Keratinocyte (primary cell): ENCODE measurements at regions not wholly inside any gene's neighbourhood (a gene's known extent, or its start where the extent isn't known, plus 50 kb on each side); places are given as distances from the start of the nearest gene placed in this dataset.

Experiments used
- DNase-seq: peaks from one replicate; pipeline ENCODE4 v3.0.0-alpha.2; 2011; ENCODE audit warnings: low read depth, missing footprints, low spot score
- FAIRE-seq: peaks from 2 replicates; lab custom pipeline; 2011; peaks lifted over from hg19 to GRCh38; lab: Jason Lieb, UNC
- H2AFZ ChIP-seq: 2 replicates; pipeline ENCODE4 v1.6.0; 2012; ENCODE audit warnings: low read length, control low read depth, inconsistent platforms; ENCODE audit not compliant: control insufficient read depth
- H3K27ac ChIP-seq: 2 replicates; pipeline ENCODE4 v1.5.1; 2011; ENCODE audit warnings: low read length; ENCODE audit not compliant: control insufficient read depth, insufficient read depth
- H3K27me3 ChIP-seq: 3 replicates; pipeline ENCODE4 v1.6.0; 2011; ENCODE audit warnings: low read length; ENCODE audit not compliant: control insufficient read depth, insufficient read depth; ENCODE audit errors: extremely low read depth
- H3K36me3 ChIP-seq, 2 experiments: 2 replicates in 1 of 2; 3 replicates in 1 of 2; pipeline ENCODE4 v1.5.1; 2011; ENCODE audit warnings: low read length in 2 of 2, mild to moderate bottlenecking in 1 of 2; ENCODE audit not compliant: control insufficient read depth in 2 of 2, insufficient read depth in 2 of 2; ENCODE audit errors: extremely low read depth in 1 of 2
- H3K4me1 ChIP-seq: 3 replicates; pipeline ENCODE4 v1.5.1; 2011; ENCODE audit warnings: low read length; ENCODE audit not compliant: control insufficient read depth, insufficient read depth; ENCODE audit errors: extremely low read depth
- H3K4me2 ChIP-seq: 3 replicates; pipeline ENCODE4 v1.6.0; 2011; ENCODE audit warnings: low read depth, low read length; ENCODE audit not compliant: control insufficient read depth, insufficient read depth; ENCODE audit errors: extremely low read depth
- H3K4me3 ChIP-seq, 3 experiments: fragments of 200-600 bp in 1 of 3; sonication (generic) in 1 of 3; 2 replicates in 2 of 3; 3 replicates in 1 of 3; pipeline ENCODE4 v1.5.1; 2011 to 2016; ENCODE audit warnings: low read length in 3 of 3, mild to moderate bottlenecking in 3 of 3, control low read depth in 2 of 3, inconsistent platforms in 1 of 3, low read depth in 1 of 3, mixed read lengths in 1 of 3, mixed run types in 1 of 3, moderate library complexity in 1 of 3; ENCODE audit not compliant: control insufficient read depth in 2 of 3, insufficient read depth in 2 of 3; ENCODE audit errors: extremely low read depth in 1 of 3
- H3K79me2 ChIP-seq: 2 replicates; pipeline ENCODE4 v1.6.0; 2012; ENCODE audit warnings: low read length; ENCODE audit not compliant: control insufficient read depth, insufficient read depth
- H3K9ac ChIP-seq: 3 replicates; pipeline ENCODE4 v1.6.0; 2011; ENCODE audit warnings: low read length; ENCODE audit not compliant: control insufficient read depth, insufficient read depth; ENCODE audit errors: extremely low read depth
- H3K9me1 ChIP-seq: 3 replicates; pipeline ENCODE4 v1.6.0; 2011; ENCODE audit warnings: low read length; ENCODE audit not compliant: control insufficient read depth, insufficient read depth; ENCODE audit errors: extremely low read depth
- H3K9me3 ChIP-seq: 2 replicates; pipeline ENCODE4 v1.5.1; 2012; ENCODE audit warnings: low read depth, low read length; ENCODE audit not compliant: control insufficient read depth
- H4K20me1 ChIP-seq: 3 replicates; pipeline ENCODE4 v1.6.0; 2011; ENCODE audit warnings: low read length; ENCODE audit not compliant: control insufficient read depth, insufficient read depth; ENCODE audit errors: extremely low read depth
- EZH2 ChIP-seq: IDR thresholded peaks from one replicate; pipeline ENCODE4 v1.6.1; 2012; ENCODE audit warnings: inconsistent platforms, mild to moderate bottlenecking, low read length, moderate library complexity
- dilution Hi-C: fragments of 300-500 bp; cut with MboI; formaldehyde crosslinking; loops from one replicate; pipeline ENCODE4 v1.7.0; 2020; ENCODE audit warnings: low sequenced_read_pairs; ENCODE audit not compliant: extremely low pct_ligation_motif_present
- TF ChIP-seq, protein P1 (sequence below), 3 experiments: IDR thresholded peaks in 1 of 3; conservative IDR thresholded peaks in 1 of 3; optimal IDR thresholded peaks in 1 of 3; 2 replicates in 2 of 3; 3 replicates in 1 of 3; pipeline versions ENCODE3 to v1.5.1; 2011; ENCODE audit warnings: low read length in 3 of 3, mild to moderate bottlenecking in 3 of 3, moderate library complexity in 2 of 3, control low read depth in 1 of 3, inconsistent platforms in 1 of 3; ENCODE audit not compliant: insufficient read depth in 2 of 3; ENCODE audit errors: extremely low read depth in 1 of 3

GRCh38 chr5:38117784-38118479 is 140.4 kb upstream of the EGFLAM start:
- H3K79me2 ChIP-seq = no peaks in the 10 kb centered on the region
- no peak overlapping the region for H3K27ac ChIP-seq
- TF ChIP-seq, protein P1, sequence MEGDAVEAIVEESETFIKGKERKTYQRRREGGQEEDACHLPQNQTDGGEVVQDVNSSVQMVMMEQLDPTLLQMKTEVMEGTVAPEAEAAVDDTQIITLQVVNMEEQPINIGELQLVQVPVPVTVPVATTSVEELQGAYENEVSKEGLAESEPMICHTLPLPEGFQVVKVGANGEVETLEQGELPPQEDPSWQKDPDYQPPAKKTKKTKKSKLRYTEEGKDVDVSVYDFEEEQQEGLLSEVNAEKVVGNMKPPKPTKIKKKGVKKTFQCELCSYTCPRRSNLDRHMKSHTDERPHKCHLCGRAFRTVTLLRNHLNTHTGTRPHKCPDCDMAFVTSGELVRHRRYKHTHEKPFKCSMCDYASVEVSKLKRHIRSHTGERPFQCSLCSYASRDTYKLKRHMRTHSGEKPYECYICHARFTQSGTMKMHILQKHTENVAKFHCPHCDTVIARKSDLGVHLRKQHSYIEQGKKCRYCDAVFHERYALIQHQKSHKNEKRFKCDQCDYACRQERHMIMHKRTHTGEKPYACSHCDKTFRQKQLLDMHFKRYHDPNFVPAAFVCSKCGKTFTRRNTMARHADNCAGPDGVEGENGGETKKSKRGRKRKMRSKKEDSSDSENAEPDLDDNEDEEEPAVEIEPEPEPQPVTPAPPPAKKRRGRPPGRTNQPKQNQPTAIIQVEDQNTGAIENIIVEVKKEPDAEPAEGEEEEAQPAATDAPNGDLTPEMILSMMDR (optimal IDR thresholded peaks at IDR 0.05 in 1 of 3, IDR thresholded peaks at IDR 0.05 in 1 of 3, conservative IDR thresholded peaks at IDR 0.05 in 1 of 3; ENCODE audit: extremely low read depth in 1 of 3, insufficient read depth in 2 of 3, low read length in 3 of 3) = no peak
- no peak for TF ChIP-seq EZH2
- H3K4me1 ChIP-seq = no peaks in the 10 kb centered on the region
- no peak overlapping the region for H3K4me3 ChIP-seq
- no peaks in the 10 kb centered on the region for H3K36me3 ChIP-seq
- no peak overlapping the region for H3K9ac ChIP-seq
- no peaks in the 10 kb centered on the region for H3K9me1 ChIP-seq
- H3K4me2 ChIP-seq = no peak overlapping the region
- no peaks in the 10 kb centered on the region for H3K9me3 ChIP-seq
- H4K20me1 ChIP-seq = no peaks in the 10 kb centered on the region
- dilution Hi-C loops = no loop called here
- H2AFZ ChIP-seq = no peak overlapping the region
- FAIRE-seq (no peak), DNase-seq (no peak)
- H3K27me3 ChIP-seq = no peaks in the 10 kb centered on the region

GRCh38 chr5:38115318-38115827 is 143.0 kb upstream of the EGFLAM start:
- Histone ChIP-seq H3K9me3 (no peaks in the 10 kb centered on the region), H3K4me2 (no peak overlapping the region), H3K4me3 (no peak overlapping the region), H3K79me2 (no peaks in the 10 kb centered on the region), H2AFZ (no peak overlapping the region), H3K9ac (no peak overlapping the region), H3K4me1 (no peaks in the 10 kb centered on the region), H3K36me3 (no peaks in the 10 kb centered on the region), H3K9me1 (no peaks in the 10 kb centered on the region), H4K20me1 (no peaks in the 10 kb centered on the region), H3K27ac (no peak overlapping the region), H3K27me3 (no peaks in the 10 kb centered on the region)
- TF ChIP-seq, protein P1 (optimal IDR thresholded peaks at IDR 0.05 in 1 of 3, IDR thresholded peaks at IDR 0.05 in 1 of 3, conservative IDR thresholded peaks at IDR 0.05 in 1 of 3; ENCODE audit: extremely low read depth in 1 of 3, insufficient read depth in 2 of 3, low read length in 3 of 3) = no peak
- TF ChIP-seq EZH2 = no peak
- dilution Hi-C loops = no loop called here
- FAIRE-seq (no peak), DNase-seq (no peak)
